Stimulated activated CD4-positive, alpha-beta T cell treated with anti-CD3 and anti-CD28 coated beads, Interleukin-4, amount 100 ng/mL, for 4 hours (primary cell): ENCODE measurements at regions not wholly inside any gene's neighbourhood (a gene's known extent, or its start where the extent isn't known, plus 50 kb on each side); places are given as distances from the start of the nearest gene placed in this dataset.
A peak's percentile ranks its signal among the peaks of the same experiment; 100 is the strongest.

ENCODE experiments used
- DNase-seq, 2 experiments: peaks; one replicate each; pipeline ENCODE4 v3.0.0-alpha.2; 2020

GRCh38 chr2:147646818-147647468 lies 197.9 kb upstream of the ACVR2A start:
- DNase-seq, result no peak

- no peak for DNase-seq
These were observed 200.3 kb upstream of the ACVR2A start for GRCh38 chr2:147644491-147644890.

GRCh38 chr2:147642765-147643164 lies 202.1 kb upstream of the ACVR2A start:
- DNase-seq, result no peak

- no peak for DNase-seq
These were observed 203.2 kb upstream of the ACVR2A start for GRCh38 chr2:147641651-147642050.

- DNase-seq, result no peak
These were observed 204.9 kb upstream of the ACVR2A start for GRCh38 chr2:147639891-147640290.

- DNase-seq, result no peak
These were observed 205.4 kb upstream of the ACVR2A start for GRCh38 chr2:147639386-147639785.

DNA sequence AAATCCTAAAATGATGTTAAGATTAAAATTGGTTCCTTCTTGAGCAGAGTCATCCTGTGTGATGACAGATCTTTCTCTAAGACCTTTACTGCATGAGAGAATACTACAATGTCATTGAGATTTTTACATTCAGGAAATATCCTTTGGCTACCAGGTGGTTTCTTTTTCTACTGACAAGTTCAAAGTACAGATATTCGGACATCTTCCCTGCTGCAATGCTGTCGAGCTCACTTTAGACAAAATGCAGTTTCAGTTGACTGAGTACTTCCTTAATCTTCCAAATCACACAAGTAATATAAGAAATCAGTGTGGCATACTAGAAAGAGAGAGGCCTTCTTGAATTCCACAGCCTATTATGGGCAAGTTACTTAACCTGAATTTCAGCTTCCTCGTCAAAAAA lies 207.9 kb upstream of the ACVR2A start:
- no peak for DNase-seq

DNA sequence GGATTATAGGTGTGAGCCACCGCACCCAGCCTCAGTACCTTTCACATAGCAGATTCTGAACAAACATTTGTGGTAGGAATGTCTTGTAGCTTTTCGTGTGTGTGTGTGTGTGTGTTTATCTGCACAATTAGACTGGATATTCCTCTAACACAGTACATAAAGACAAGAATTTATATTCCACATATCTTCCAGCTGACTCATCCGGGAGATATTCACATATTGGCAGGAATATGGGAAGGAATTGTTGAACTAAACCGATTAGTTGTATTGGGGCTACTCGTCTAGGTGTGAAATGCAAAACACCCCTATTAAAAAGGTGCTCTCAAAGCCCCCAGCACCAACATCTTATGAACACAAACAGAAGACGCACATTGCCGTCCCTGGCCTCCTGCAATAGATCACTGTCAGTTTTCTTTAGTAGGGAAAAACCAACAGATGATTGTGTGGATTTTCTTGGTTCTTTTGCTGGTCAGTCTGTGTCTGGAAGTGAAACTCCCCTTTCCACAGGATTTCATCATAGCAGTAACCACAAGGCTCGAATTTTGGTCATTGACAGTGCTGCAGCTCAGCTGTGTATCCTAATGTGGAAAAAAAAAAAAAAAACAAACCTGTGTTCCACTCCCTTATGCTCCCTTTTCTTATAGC lies 208.5 kb upstream of the ACVR2A start:
- no peak for DNase-seq

DNA sequence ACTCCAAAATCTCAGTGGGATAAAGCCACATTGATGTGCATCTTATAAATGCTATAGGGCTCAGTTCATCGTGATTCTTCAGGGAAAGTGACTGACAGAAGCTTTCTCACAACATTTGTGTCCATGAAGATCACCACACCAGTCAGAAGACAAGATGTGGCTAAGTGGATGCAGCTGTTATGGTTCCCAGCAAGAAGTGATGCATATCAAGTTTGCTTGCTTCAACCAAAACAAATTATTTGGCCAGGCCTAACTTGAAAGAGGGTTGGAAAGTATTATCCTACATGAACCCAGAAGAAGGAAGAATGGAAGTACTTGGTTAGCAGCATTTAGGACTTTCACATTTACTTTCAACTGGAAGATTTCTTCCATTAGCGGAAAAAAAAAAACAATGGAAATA lies 210.0 kb upstream of the ACVR2A start:
- no peak for DNase-seq

- no peak for DNase-seq
These were observed 212.6 kb upstream of the ACVR2A start for GRCh38 chr2:147632198-147632597.

GRCh38 chr2:147631294-147631693 lies 213.5 kb upstream of the ACVR2A start:
- no peak for DNase-seq

- DNase-seq, result peak in 1 of 2 experiments; percentile 12
These were observed 214.2 kb upstream of the ACVR2A start for GRCh38 chr2:147630585-147630984.

DNA sequence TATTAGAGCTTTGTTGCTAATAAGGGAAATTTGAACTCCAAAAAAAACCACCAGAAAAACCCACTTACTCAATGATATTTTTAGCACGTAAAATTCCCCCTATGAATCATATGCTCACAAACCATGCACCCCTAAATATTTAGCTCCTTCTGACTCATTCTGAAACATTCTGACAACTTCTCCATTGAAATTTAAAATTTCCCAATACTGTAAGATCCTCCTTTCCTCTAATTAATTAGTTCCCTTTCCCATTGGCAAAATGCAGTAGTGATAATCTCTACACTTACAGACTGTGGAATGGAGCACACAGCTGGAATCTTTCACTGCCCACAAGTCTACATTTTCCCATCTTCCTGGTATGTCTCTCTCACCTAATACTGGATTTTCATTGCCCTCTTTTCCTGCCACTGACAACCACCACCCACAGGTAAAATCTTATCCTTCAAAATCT lies 215.8 kb upstream of the ACVR2A start:
- no peak for DNase-seq

DNA sequence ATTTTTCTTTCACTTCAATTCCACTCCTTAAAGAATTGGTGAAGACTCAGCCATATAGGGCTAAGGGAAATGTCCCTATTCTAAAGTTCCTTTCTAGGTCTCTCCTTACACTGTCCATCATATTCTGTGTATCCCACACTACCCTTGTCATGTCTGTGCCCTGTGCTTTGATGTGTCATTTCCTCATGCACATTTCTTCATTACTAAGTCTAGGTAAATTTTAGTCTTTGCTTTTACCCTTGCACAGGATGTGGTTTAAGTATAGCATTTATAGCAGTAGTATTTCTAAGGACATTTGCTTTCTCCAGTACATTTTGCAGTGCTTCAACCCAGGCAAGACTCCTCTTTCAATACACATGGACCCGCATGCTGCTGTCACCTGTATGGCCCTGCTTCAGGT lies 221.5 kb upstream of the ACVR2A start:
- peak in 1 of 2 experiments; percentile 15 for DNase-seq

GRCh38 chr2:147621656-147622197 lies 223.1 kb upstream of the ACVR2A start:
- no peak for DNase-seq

DNA sequence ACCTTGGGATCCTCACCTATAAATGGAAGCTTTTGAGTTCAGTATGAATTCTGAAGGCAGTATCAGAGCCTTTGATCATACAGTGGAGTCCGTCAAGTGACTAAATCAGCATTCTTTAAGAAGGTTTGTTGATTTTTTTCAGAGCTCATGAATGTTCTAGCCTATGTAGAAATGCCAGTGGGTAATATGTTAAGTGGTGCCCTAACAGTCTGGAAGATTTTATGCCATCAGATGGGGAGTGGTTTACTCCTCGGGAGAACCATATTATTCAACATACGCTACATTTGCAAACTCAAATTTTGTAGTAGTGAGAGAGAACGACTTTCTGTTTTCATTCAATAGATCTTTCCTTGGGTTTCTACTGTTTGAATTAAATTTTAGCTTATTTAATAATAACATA lies 225.0 kb upstream of the ACVR2A start:
- no peak for DNase-seq

DNA sequence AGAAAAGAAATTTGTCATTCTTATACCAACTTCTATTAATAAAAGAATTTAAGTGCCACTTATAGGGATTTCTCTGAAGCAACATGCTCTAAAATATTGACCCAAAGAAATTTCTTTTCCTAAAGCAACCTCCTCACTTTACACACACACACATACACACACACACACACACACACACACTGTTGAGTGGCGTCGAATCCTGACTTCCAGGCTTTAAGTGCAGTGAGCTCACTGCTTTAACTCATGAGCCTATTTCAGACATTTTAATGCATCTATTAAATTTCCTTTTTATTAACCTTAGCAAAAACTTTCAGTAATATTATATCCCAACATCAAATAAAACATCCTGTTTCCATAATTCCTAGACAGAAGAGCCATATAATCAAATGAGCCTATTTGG lies 229.1 kb upstream of the ACVR2A start:
- no peak for DNase-seq

- DNase-seq, result no peak
These were observed 229.8 kb upstream of the ACVR2A start for GRCh38 chr2:147614979-147615470.

GRCh38 chr2:147614471-147614870 lies 230.4 kb upstream of the ACVR2A start:
- DNase-seq, result no peak

GRCh38 chr2:147610496-147611040 lies 234.3 kb upstream of the ACVR2A start:
- no peak for DNase-seq

DNA sequence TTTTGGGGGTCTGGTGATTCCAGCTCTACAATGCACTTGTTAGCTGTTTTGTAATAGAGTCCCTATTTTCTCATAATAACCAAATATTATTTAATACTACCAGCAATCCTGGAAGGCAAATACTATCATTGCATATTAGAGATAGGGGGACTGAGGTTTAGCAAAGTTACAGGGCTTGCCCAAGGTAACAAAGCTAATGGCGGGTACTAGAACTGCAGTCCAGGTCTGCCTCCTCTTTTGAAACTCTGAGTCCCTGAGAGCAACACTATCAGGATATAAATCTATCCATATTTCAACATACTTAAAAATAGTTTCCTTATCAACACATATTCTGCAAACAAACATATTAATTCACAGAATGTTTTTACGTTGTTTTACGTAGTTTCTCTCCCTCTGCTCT lies 235.5 kb upstream of the ACVR2A start:
- DNase-seq, result no peak

GRCh38 chr2:147607379-147607778 lies 237.4 kb upstream of the ACVR2A start:
- DNase-seq, result no peak

- DNase-seq, result no peak
These were observed 241.0 kb upstream of the ACVR2A start for GRCh38 chr2:147603876-147604275.

- DNase-seq, result no peak
These were observed 241.4 kb upstream of the ACVR2A start for GRCh38 chr2:147603447-147603846.
